KMS-11 (cell line): ENCODE measurements at regions not wholly inside any gene's neighbourhood (a gene's known extent, or its start where the extent isn't known, plus 50 kb on each side); places are given as distances from the start of the nearest gene placed in this dataset.
A peak's percentile ranks its signal among the peaks of the same experiment; 100 is the strongest.

ENCODE experiments used
- H2AFZ ChIP-seq: fragments of 200-600 bp; sonication (generic); 2 replicates; pipeline ENCODE4 v1.6.1; 2016; ENCODE audit warnings: antibody characterized with exemption, mixed run types, low read depth
- H3K27ac ChIP-seq: fragments of 200-600 bp; sonication (generic); 2 replicates; pipeline ENCODE4 v1.6.1; 2016; ENCODE audit warnings: mild to moderate bottlenecking, mixed run types
- H3K27me3 ChIP-seq: fragments of 200-600 bp; sonication (generic); 2 replicates; pipeline ENCODE4 v1.6.1; 2017; ENCODE audit warnings: mild to moderate bottlenecking, low read depth, mixed run types, moderate library complexity; ENCODE audit not compliant: insufficient read depth
- H3K36me3 ChIP-seq: fragments of 200-600 bp; sonication (generic); 2 replicates; pipeline ENCODE4 v1.6.1; 2017; ENCODE audit warnings: mild to moderate bottlenecking, mixed run types; ENCODE audit not compliant: insufficient read depth
- H3K4me1 ChIP-seq: fragments of 200-600 bp; sonication (generic); 2 replicates; pipeline ENCODE4 v1.6.1; 2016; ENCODE audit warnings: mild to moderate bottlenecking, low read depth, mixed run types; ENCODE audit not compliant: poor library complexity, severe bottlenecking
- H3K4me2 ChIP-seq: fragments of 200-600 bp; sonication (generic); 2 replicates; pipeline ENCODE4 v1.7.0; 2016; ENCODE audit warnings: mild to moderate bottlenecking, mixed run types
- H3K4me3 ChIP-seq: fragments of 200-600 bp; sonication (generic); IDR thresholded peaks from 2 replicates; pipeline ENCODE4 v1.6.1; 2017; ENCODE audit warnings: low read depth, low read length, mixed read lengths; ENCODE audit not compliant: insufficient read depth
- H3K79me2 ChIP-seq: fragments of 200-600 bp; sonication (generic); 2 replicates; pipeline ENCODE4 v1.6.1; 2016; ENCODE audit warnings: low read depth, mixed run types; ENCODE audit not compliant: insufficient read depth
- H3K9ac ChIP-seq: fragments of 200-600 bp; sonication (generic); 2 replicates; pipeline ENCODE4 v1.6.1; 2016; ENCODE audit warnings: mild to moderate bottlenecking, mixed run types
- H4K20me1 ChIP-seq: fragments of 200-600 bp; sonication (generic); 2 replicates; pipeline ENCODE4 v1.6.1; 2016; ENCODE audit warnings: mild to moderate bottlenecking, mixed run types; ENCODE audit not compliant: insufficient read depth
- CTCF ChIP-seq: fragments of 200-600 bp; sonication (generic); conservative IDR thresholded peaks from 2 replicates; pipeline ENCODE4 v1.6.1; 2017; ENCODE audit warnings: low read depth, mild to moderate bottlenecking, antibody characterized with exemption, low read length, moderate library complexity, mixed read lengths

- no peak for TF ChIP-seq CTCF
- H3K79me2 ChIP-seq, result no peaks in the 10 kb centered on the region
- H3K36me3 ChIP-seq, result no peaks in the 10 kb centered on the region
- H3K27ac ChIP-seq, result no peak overlapping the region
- H4K20me1 ChIP-seq, result no peaks in the 10 kb centered on the region
- H3K4me2 ChIP-seq, result no peak overlapping the region
- H3K4me3 ChIP-seq, result no peak overlapping the region
- H2AFZ ChIP-seq, result peak overlapping the region; percentile 9; the same call in 1 of the 2 replicates
- H3K27me3 ChIP-seq, result no peaks in the 10 kb centered on the region
- H3K9ac ChIP-seq, result no peak overlapping the region
- peaks cover 15% of the 10 kb centered on the region for H3K4me1 ChIP-seq
Measured at GRCh38 chr15:95520511-95520910, 810.0 kb upstream of the NR2F2 start.

GRCh38 chr15:95520922-95521321 is 809.6 kb upstream of the NR2F2 start:
- H3K27me3 ChIP-seq, result no peaks in the 10 kb centered on the region
- H3K4me1 ChIP-seq, result peaks cover 15% of the 10 kb centered on the region
- H3K79me2 ChIP-seq, result no peaks in the 10 kb centered on the region
- TF ChIP-seq CTCF, result no peak
- no peak overlapping the region; the same call in 1 of the 2 replicates for H2AFZ ChIP-seq
- H4K20me1 ChIP-seq, result no peaks in the 10 kb centered on the region
- H3K4me3 ChIP-seq, result no peak overlapping the region
- H3K4me2 ChIP-seq, result no peak overlapping the region
- H3K27ac ChIP-seq, result no peak overlapping the region
- H3K36me3 ChIP-seq, result no peaks in the 10 kb centered on the region
- no peak overlapping the region for H3K9ac ChIP-seq

GRCh38 chr15:95522533-95522932 is 808.0 kb upstream of the NR2F2 start:
- H4K20me1 ChIP-seq, result no peaks in the 10 kb centered on the region
- H3K4me2 ChIP-seq, result no peak overlapping the region
- no peak overlapping the region for H2AFZ ChIP-seq
- peaks cover 15% of the 10 kb centered on the region for H3K4me1 ChIP-seq
- H3K27me3 ChIP-seq, result no peaks in the 10 kb centered on the region
- H3K4me3 ChIP-seq, result no peak overlapping the region
- no peak overlapping the region for H3K27ac ChIP-seq
- no peak for TF ChIP-seq CTCF
- H3K9ac ChIP-seq, result no peak overlapping the region
- H3K79me2 ChIP-seq, result no peaks in the 10 kb centered on the region
- no peaks in the 10 kb centered on the region for H3K36me3 ChIP-seq

GRCh38 chr15:95528920-95529319 is 801.6 kb upstream of the NR2F2 start:
- Histone ChIP-seq H3K27ac (no peak overlapping the region), H3K4me2 (no peak overlapping the region), H4K20me1 (no peaks in the 10 kb centered on the region), H3K36me3 (no peaks in the 10 kb centered on the region), H3K4me3 (no peak overlapping the region), H3K4me1 (no peaks in the 10 kb centered on the region), H3K27me3 (no peaks in the 10 kb centered on the region), H3K9ac (no peak overlapping the region), H2AFZ (no peak overlapping the region), H3K79me2 (no peaks in the 10 kb centered on the region)
- TF ChIP-seq CTCF, result no peak
